Prostate gland (tissue), 2 donors: ENCODE measurements at regions not wholly inside any gene's neighbourhood (a gene's known extent, or its start where the extent isn't known, plus 50 kb on each side); places are given as distances from the start of the nearest gene placed in this dataset.

Experiments
- CTCF ChIP-seq, 4 experiments: fragments of 200-600 bp in 2 of 4; fragments of 450-650 bp in 2 of 4; sonication (generic) in 2 of 4; IDR thresholded peaks; 1 replicate in 3 of 4; 2 replicates in 1 of 4; pipeline ENCODE4 v1.5.1; 2016 to 2019; ENCODE audit warnings: antibody characterized with exemption in 4 of 4, mild to moderate bottlenecking in 2 of 4, moderate library complexity in 2 of 4
- POLR2A ChIP-seq: fragments of 450-650 bp; IDR thresholded peaks from one replicate; pipeline ENCODE4 v1.6.1; 2016; ENCODE audit warnings: antibody characterized with exemption, mild to moderate bottlenecking
- POLR2AphosphoS5 ChIP-seq: sonication (generic); formaldehyde crosslinking; IDR thresholded peaks from one replicate; pipeline ENCODE4 v1.6.1; 2017; ENCODE audit warnings: antibody characterized with exemption

GRCh38 chr20:11754451-11754850 lies 163.2 kb upstream of the BTBD3 start:
- no peak for TF ChIP-seq CTCF (IDR thresholded peaks at IDR 0.05)
- no peak for TF ChIP-seq POLR2A
- TF ChIP-seq POLR2AphosphoS5, result no peak
